ENCODE measurements at regions not wholly inside any gene's neighbourhood (a gene's known extent, or its start where the extent isn't known, plus 50 kb on each side); places are given as distances from the start of the nearest gene placed in this dataset.

DNA sequence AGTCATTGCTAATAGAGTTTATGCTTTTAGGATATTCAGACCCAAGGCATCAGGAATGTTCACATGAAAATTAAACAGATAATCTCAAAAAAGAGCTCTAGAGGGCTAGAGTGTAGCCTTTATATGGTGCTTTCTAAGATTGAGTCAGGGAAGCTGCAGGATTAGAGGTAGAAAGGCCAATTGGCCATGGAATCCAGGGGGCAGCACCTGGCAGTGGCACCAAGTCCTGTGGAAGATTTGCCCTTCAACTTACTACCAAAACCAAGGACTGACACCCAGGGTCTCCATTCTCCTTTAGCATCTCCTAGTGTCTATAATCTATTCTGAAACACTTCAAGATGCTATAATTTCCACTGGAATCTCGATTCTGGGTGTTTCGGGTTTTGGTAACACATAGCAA, 112.4 kb downstream of the ACER2 start:
- no peak overlapping the region for H3K4me3 ChIP-seq (ENCODE audit: low read length)
- no peak for DNase-seq (ENCODE audit: low read depth)
- TF ChIP-seq, protein P1, sequence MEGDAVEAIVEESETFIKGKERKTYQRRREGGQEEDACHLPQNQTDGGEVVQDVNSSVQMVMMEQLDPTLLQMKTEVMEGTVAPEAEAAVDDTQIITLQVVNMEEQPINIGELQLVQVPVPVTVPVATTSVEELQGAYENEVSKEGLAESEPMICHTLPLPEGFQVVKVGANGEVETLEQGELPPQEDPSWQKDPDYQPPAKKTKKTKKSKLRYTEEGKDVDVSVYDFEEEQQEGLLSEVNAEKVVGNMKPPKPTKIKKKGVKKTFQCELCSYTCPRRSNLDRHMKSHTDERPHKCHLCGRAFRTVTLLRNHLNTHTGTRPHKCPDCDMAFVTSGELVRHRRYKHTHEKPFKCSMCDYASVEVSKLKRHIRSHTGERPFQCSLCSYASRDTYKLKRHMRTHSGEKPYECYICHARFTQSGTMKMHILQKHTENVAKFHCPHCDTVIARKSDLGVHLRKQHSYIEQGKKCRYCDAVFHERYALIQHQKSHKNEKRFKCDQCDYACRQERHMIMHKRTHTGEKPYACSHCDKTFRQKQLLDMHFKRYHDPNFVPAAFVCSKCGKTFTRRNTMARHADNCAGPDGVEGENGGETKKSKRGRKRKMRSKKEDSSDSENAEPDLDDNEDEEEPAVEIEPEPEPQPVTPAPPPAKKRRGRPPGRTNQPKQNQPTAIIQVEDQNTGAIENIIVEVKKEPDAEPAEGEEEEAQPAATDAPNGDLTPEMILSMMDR (conservative IDR thresholded peaks at IDR 0.05; ENCODE audit: low read depth, low read length) = no peak

- TF ChIP-seq, protein P1 (conservative IDR thresholded peaks at IDR 0.05; ENCODE audit: low read depth, low read length) = peak; percentile 53
- H3K4me3 ChIP-seq (ENCODE audit: low read length) = no peak overlapping the region
- no peak for DNase-seq (ENCODE audit: low read depth)
These were observed 108.6 kb downstream of the ACER2 start for GRCh38 chr9:19517202-19517942.

GRCh38 chr9:19516348-19516747, 107.5 kb downstream of the ACER2 start:
- no peak for DNase-seq (ENCODE audit: low read depth)
- TF ChIP-seq, protein P1 (conservative IDR thresholded peaks at IDR 0.05; ENCODE audit: low read depth, low read length) = no peak
- no peak overlapping the region for H3K4me3 ChIP-seq (ENCODE audit: low read length)

DNA sequence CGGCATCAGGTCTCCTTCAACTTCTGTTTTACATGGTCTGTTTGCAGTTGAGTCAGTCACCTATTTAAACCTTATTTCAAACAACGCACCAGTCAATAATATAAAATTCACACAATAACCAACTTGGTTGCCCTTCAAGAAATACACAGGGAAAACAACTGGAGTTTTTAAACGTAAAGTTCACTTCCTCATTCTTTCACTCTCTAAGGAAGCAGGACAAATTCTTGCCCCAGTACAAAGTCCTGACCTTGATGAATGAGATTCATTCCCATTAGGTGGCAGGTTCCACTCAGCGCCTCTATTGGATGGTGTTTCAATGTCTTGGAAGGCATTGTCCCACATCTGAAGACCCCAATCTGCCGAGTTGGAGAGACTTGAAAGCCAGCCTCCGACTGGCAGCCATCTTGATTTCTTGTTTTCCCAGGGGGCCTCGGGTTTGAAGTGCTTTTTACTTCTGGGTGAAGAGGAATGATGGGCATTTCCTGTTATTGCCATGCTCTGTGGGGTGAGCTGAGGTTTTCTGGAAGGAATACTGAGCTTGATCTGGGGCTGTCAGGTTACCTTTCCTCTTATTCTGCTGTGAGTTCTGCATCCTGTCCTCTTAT, 105.0 kb downstream of the ACER2 start:
- TF ChIP-seq, protein P1 (conservative IDR thresholded peaks at IDR 0.05; ENCODE audit: low read depth, low read length) = no peak
- DNase-seq (ENCODE audit: low read depth) = no peak
- H3K4me3 ChIP-seq (ENCODE audit: low read length) = no peak overlapping the region

DNA sequence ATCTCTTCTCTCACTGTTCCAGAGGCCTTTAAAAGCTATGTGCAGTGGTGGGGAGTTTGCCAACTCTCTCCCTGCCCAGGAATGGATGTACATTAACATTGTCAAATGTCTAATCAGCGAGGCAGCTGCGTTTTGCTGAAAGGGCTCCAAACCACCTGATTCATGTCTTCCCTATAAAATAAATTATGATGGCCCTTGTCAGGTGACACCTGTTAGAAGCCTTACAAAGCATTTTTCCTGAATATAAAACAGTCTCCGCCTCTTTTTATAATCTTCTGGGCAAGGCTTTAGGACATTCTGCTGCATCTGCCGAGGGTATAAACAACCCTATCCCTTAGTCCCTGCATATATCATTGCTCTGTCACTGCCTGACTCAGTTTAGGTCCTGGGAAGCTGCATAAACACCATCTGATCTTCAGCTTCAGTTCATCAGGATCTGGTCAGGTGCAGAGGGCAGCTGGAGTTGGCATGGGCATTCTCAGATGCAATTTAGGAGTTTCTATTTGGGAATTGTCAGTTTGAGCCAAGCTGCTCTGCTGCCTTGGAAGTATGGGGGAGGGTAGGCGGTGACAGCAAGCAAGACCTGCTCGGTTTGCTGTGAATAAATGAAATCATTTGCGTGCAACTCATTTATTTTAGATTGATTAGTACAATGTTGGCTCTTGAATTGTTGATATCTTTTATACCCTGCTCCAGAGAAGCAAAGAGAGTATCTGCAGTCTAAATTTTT, 103.5 kb downstream of the ACER2 start:
- TF ChIP-seq, protein P1 (conservative IDR thresholded peaks at IDR 0.05; ENCODE audit: low read depth, low read length) = no peak
- H3K4me3 ChIP-seq (ENCODE audit: low read length) = no peak overlapping the region
- DNase-seq (ENCODE audit: low read depth) = no peak

- DNase-seq (ENCODE audit: low read depth) = no peak
- no peak overlapping the region for H3K4me3 ChIP-seq (ENCODE audit: low read length)
- TF ChIP-seq, protein P1 (conservative IDR thresholded peaks at IDR 0.05; ENCODE audit: low read depth, low read length) = no peak
These were observed 102.9 kb downstream of the ACER2 start for GRCh38 chr9:19511694-19512093.
